ENCODE measurements at regions not wholly inside any gene's neighbourhood (a gene's known extent, or its start where the extent isn't known, plus 50 kb on each side); places are given as distances from the start of the nearest gene placed in this dataset.
A peak's percentile ranks its signal among the peaks of the same experiment; 100 is the strongest.

- peak overlapping the region; percentile 8 to 37 for H3K27ac ChIP-seq
- intact Hi-C loops (cut with DNase I; ENCODE audit: low total_unique reads) = no loop called here
- no peaks in the 10 kb centered on the region for H3K36me3 ChIP-seq
- H3K9me3 ChIP-seq = no peaks in the 10 kb centered on the region
- H3K4me1 ChIP-seq = peaks cover 0 to 26% (median 6%) of the 10 kb centered on the region in 4 donors
- H3K27me3 ChIP-seq = no peaks in the 10 kb centered on the region
- no peak for TF ChIP-seq CTCF (IDR thresholded peaks at IDR 0.05)
- no peak overlapping the region for H3K4me3 ChIP-seq
- no peak for DNase-seq
Measured at GRCh38 chr2:181810823-181811695, 80.5 kb upstream of the ITPRID2 start.

GRCh38 chr2:181812106-181812743 lies 79.3 kb upstream of the ITPRID2 start:
- Histone ChIP-seq H3K27ac (no peak overlapping the region), H3K4me3 (no peak overlapping the region), H3K36me3 (no peaks in the 10 kb centered on the region), H3K9me3 (no peaks in the 10 kb centered on the region), H3K4me1 (peaks cover 0 to 17% (median 2%) of the 10 kb centered on the region in 4 donors), H3K27me3 (no peaks in the 10 kb centered on the region)
- intact Hi-C loops (cut with DNase I; ENCODE audit: low total_unique reads) = no loop called here
- DNase-seq = no peak
- TF ChIP-seq CTCF (IDR thresholded peaks at IDR 0.05) = no peak

GRCh38 chr2:181814057-181814491 lies 77.5 kb upstream of the ITPRID2 start:
- peak in 1 of 2 donors; percentile 23 for DNase-seq
- TF ChIP-seq CTCF (IDR thresholded peaks at IDR 0.05) = no peak
- H3K27me3 ChIP-seq = no peaks in the 10 kb centered on the region
- H3K36me3 ChIP-seq = no peaks in the 10 kb centered on the region
- intact Hi-C loops (cut with DNase I; ENCODE audit: low total_unique reads) = no loop called here
- H3K27ac ChIP-seq = no peak overlapping the region
- H3K4me1 ChIP-seq = peaks cover 0 to 17% (median 2%) of the 10 kb centered on the region in 4 donors
- no peak overlapping the region for H3K4me3 ChIP-seq
- no peaks in the 10 kb centered on the region for H3K9me3 ChIP-seq

GRCh38 chr2:181817509-181817908 lies 74.0 kb upstream of the ITPRID2 start:
- Histone ChIP-seq H3K36me3 (no peaks in the 10 kb centered on the region), H3K4me1 (peaks cover 0 to 14% (median 0%) of the 10 kb centered on the region in 4 donors), H3K27ac (no peak overlapping the region), H3K4me3 (no peak overlapping the region), H3K27me3 (no peaks in the 10 kb centered on the region), H3K9me3 (no peaks in the 10 kb centered on the region)
- no peak for DNase-seq
- intact Hi-C loops (cut with DNase I; ENCODE audit: low total_unique reads) = no loop called here
- TF ChIP-seq CTCF (IDR thresholded peaks at IDR 0.05) = no peak

GRCh38 chr2:181818058-181818680 lies 73.4 kb upstream of the ITPRID2 start:
- TF ChIP-seq CTCF (IDR thresholded peaks at IDR 0.05) = no peak
- no peak overlapping the region for H3K27ac ChIP-seq
- intact Hi-C loops (cut with DNase I; ENCODE audit: low total_unique reads) = no loop called here
- H3K27me3 ChIP-seq = no peaks in the 10 kb centered on the region
- no peaks in the 10 kb centered on the region for H3K36me3 ChIP-seq
- DNase-seq = no peak
- H3K9me3 ChIP-seq = no peaks in the 10 kb centered on the region
- peaks cover 0 to 14% (median 0%) of the 10 kb centered on the region in 4 donors for H3K4me1 ChIP-seq
- H3K4me3 ChIP-seq = no peak overlapping the region

All from tibial artery (tissue), 4 donors.